ENCODE measurements at regions not wholly inside any gene's neighbourhood (a gene's known extent, or its start where the extent isn't known, plus 50 kb on each side); places are given as distances from the start of the nearest gene placed in this dataset.

DNA sequence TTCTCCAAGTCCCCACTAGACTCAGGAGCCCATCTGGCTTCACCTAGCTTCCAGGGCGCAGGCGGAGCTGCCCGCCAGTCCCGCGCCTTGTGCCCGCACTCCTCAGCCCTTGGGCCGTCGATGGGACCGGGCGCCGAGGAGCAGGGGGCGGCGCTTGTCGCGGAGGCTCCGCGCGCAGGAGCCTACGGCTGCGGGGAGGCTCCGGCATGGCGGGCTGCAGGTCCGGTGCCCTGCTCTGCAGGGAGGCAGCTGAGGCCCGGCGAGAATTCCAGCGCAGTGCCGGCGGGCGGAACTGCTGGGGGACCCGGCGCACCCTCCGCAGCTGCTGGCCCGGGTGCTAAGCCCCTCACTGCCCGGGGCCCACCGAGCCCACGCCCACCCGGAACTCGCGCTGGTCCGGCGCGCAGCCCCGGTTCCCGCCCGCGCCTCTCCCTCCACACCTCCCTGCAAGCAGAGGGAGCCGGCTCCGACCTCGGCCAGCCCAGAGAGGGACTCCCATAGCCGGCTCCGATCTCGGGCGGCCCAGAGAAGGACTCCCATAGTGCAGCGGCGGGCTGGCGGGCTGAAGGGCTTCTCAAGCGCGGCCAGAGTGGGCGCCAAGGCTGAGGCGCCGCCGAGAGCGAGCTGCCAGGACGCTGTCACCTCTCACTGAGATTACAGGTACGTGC lies 78.1 kb upstream of the PJA2 start:
- Histone ChIP-seq H3K27ac (ENCODE audit: extremely low read depth, low read depth, low read length) (no peak overlapping the region), H3K4me1 (ENCODE audit: control insufficient read depth, insufficient read depth, low read length) (peaks cover 13% of the 10 kb centered on the region), H3K9me3 (ENCODE audit: control insufficient read depth, insufficient read depth, low read depth, low read length) (no peaks in the 10 kb centered on the region), H3K4me3 (ENCODE audit: low read depth, low read length) (no peak overlapping the region), H3K36me3 (ENCODE audit: control insufficient read depth in 2 of 2, insufficient read depth in 1 of 2, low read length in 2 of 2) (no peaks in the 10 kb centered on the region)
- ChIA-PET CTCF (no interaction called here), POLR2A (no interaction called here)
- no peak for TF ChIP-seq ZNF658 (tag by site-specific recombination; IDR thresholded peaks at IDR 0.05)
- TF ChIP-seq, protein P1, sequence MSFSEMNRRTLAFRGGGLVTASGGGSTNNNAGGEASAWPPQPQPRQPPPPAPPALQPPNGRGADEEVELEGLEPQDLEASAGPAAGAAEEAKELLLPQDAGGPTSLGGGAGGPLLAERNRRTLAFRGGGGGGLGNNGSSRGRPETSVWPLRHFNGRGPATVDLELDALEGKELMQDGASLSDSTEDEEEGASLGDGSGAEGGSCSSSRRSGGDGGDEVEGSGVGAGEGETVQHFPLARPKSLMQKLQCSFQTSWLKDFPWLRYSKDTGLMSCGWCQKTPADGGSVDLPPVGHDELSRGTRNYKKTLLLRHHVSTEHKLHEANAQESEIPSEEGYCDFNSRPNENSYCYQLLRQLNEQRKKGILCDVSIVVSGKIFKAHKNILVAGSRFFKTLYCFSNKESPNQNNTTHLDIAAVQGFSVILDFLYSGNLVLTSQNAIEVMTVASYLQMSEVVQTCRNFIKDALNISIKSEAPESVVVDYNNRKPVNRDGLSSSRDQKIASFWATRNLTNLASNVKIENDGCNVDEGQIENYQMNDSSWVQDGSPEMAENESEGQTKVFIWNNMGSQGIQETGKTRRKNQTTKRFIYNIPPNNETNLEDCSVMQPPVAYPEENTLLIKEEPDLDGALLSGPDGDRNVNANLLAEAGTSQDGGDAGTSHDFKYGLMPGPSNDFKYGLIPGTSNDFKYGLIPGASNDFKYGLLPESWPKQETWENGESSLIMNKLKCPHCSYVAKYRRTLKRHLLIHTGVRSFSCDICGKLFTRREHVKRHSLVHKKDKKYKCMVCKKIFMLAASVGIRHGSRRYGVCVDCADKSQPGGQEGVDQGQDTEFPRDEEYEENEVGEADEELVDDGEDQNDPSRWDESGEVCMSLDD (tag by site-specific recombination; IDR thresholded peaks at IDR 0.05), result no peak

DNA sequence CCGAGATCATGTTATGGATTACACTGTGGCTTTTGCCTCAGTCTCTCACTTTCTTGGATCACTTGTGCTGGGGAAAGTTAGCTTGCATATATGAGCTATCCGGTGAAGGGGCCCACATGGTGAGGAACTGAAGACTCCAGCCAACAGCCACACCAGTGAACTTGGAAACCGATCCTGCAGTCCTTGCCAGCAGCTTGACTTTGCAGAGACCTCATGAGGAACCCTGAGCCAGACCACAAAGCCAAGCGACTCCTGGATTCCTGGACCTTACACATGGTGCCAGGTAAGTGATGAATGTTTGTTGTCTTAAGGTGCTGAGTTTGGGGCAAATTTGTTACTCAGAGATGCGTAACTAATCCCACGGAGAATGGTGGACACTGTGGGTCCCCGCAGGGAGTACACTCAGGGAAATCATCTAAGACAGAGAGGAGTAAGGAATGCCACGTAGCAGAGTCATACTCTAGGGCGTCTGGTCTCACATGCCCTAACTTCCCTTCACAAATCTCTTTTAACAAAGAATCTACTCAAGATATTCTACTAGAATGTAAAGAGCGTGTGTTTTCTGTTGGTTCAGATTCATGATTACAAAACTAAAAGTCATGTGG lies 76.5 kb upstream of the PJA2 start:
- H3K4me1 ChIP-seq (ENCODE audit: control insufficient read depth, insufficient read depth, low read length), result peaks cover 13% of the 10 kb centered on the region
- CTCF ChIA-PET, result no interaction called here
- no peak overlapping the region for H3K4me3 ChIP-seq (ENCODE audit: low read depth, low read length)
- POLR2A ChIA-PET, result no interaction called here
- H3K36me3 ChIP-seq (ENCODE audit: control insufficient read depth in 2 of 2, insufficient read depth in 1 of 2, low read length in 2 of 2), result no peaks in the 10 kb centered on the region
- no peaks in the 10 kb centered on the region for H3K9me3 ChIP-seq (ENCODE audit: control insufficient read depth, insufficient read depth, low read depth, low read length)
- no peak overlapping the region for H3K27ac ChIP-seq (ENCODE audit: extremely low read depth, low read depth, low read length)
- TF ChIP-seq SCRT1 (tag by site-specific recombination; IDR thresholded peaks at IDR 0.05; ENCODE audit: borderline replicate concordance) (no peak), ZNF501 (tag by site-specific recombination; IDR thresholded peaks at IDR 0.05) (no peak), ZNF174 (tag by site-specific recombination; IDR thresholded peaks at IDR 0.05) (no peak), ZNF24 (tag by site-specific recombination; IDR thresholded peaks at IDR 0.05) (no peak), YY1 (tag by site-specific recombination; IDR thresholded peaks at IDR 0.05) (no peak)
- TF ChIP-seq, protein P2, sequence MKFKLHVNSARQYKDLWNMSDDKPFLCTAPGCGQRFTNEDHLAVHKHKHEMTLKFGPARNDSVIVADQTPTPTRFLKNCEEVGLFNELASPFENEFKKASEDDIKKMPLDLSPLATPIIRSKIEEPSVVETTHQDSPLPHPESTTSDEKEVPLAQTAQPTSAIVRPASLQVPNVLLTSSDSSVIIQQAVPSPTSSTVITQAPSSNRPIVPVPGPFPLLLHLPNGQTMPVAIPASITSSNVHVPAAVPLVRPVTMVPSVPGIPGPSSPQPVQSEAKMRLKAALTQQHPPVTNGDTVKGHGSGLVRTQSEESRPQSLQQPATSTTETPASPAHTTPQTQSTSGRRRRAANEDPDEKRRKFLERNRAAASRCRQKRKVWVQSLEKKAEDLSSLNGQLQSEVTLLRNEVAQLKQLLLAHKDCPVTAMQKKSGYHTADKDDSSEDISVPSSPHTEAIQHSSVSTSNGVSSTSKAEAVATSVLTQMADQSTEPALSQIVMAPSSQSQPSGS (tag by site-specific recombination; IDR thresholded peaks at IDR 0.05; ENCODE audit: low read depth), result no peak
- TF ChIP-seq, protein P3, sequence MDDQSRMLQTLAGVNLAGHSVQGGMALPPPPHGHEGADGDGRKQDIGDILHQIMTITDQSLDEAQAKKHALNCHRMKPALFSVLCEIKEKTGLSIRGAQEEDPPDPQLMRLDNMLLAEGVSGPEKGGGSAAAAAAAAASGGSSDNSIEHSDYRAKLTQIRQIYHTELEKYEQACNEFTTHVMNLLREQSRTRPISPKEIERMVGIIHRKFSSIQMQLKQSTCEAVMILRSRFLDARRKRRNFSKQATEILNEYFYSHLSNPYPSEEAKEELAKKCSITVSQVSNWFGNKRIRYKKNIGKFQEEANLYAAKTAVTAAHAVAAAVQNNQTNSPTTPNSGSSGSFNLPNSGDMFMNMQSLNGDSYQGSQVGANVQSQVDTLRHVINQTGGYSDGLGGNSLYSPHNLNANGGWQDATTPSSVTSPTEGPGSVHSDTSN (CRISPR knock-in tag; IDR thresholded peaks at IDR 0.05), result no peak
- TF ChIP-seq, protein P4, sequence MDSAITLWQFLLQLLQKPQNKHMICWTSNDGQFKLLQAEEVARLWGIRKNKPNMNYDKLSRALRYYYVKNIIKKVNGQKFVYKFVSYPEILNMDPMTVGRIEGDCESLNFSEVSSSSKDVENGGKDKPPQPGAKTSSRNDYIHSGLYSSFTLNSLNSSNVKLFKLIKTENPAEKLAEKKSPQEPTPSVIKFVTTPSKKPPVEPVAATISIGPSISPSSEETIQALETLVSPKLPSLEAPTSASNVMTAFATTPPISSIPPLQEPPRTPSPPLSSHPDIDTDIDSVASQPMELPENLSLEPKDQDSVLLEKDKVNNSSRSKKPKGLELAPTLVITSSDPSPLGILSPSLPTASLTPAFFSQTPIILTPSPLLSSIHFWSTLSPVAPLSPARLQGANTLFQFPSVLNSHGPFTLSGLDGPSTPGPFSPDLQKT (IDR thresholded peaks at IDR 0.05; ENCODE audit: borderline replicate concordance, low read depth, low read length), result no peak
- TF ChIP-seq, protein P5, sequence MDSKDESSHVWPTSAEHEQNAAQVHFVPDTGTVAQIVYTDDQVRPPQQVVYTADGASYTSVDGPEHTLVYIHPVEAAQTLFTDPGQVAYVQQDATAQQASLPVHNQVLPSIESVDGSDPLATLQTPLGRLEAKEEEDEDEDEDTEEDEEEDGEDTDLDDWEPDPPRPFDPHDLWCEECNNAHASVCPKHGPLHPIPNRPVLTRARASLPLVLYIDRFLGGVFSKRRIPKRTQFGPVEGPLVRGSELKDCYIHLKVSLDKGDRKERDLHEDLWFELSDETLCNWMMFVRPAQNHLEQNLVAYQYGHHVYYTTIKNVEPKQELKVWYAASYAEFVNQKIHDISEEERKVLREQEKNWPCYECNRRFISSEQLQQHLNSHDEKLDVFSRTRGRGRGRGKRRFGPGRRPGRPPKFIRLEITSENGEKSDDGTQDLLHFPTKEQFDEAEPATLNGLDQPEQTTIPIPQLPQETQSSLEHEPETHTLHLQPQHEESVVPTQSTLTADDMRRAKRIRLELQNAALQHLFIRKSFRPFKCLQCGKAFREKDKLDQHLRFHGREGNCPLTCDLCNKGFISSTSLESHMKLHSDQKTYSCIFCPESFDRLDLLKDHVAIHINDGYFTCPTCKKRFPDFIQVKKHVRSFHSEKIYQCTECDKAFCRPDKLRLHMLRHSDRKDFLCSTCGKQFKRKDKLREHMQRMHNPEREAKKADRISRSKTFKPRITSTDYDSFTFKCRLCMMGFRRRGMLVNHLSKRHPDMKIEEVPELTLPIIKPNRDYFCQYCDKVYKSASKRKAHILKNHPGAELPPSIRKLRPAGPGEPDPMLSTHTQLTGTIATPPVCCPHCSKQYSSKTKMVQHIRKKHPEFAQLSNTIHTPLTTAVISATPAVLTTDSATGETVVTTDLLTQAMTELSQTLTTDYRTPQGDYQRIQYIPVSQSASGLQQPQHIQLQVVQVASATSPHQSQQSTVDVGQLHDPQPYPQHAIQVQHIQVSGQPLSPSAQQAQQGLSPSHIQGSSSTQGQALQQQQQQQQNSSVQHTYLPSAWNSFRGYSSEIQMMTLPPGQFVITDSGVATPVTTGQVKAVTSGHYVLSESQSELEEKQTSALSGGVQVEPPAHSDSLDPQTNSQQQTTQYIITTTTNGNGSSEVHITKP (tag by site-specific recombination; IDR thresholded peaks at IDR 0.05), result no peak
- TF ChIP-seq, protein P6, sequence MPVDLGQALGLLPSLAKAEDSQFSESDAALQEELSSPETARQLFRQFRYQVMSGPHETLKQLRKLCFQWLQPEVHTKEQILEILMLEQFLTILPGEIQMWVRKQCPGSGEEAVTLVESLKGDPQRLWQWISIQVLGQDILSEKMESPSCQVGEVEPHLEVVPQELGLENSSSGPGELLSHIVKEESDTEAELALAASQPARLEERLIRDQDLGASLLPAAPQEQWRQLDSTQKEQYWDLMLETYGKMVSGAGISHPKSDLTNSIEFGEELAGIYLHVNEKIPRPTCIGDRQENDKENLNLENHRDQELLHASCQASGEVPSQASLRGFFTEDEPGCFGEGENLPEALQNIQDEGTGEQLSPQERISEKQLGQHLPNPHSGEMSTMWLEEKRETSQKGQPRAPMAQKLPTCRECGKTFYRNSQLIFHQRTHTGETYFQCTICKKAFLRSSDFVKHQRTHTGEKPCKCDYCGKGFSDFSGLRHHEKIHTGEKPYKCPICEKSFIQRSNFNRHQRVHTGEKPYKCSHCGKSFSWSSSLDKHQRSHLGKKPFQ (tag by site-specific recombination; IDR thresholded peaks at IDR 0.05), result no peak
- TF ChIP-seq, protein P7, sequence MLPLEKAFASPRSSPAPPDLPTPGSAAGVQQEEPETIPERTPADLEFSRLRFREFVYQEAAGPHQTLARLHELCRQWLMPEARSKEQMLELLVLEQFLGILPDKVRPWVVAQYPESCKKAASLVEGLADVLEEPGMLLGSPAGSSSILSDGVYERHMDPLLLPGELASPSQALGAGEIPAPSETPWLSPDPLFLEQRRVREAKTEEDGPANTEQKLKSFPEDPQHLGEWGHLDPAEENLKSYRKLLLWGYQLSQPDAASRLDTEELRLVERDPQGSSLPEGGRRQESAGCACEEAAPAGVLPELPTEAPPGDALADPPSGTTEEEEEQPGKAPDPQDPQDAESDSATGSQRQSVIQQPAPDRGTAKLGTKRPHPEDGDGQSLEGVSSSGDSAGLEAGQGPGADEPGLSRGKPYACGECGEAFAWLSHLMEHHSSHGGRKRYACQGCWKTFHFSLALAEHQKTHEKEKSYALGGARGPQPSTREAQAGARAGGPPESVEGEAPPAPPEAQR (tag by site-specific recombination; IDR thresholded peaks at IDR 0.05), result no peak
